ENCODE measurements at regions not wholly inside any gene's neighbourhood (a gene's known extent, or its start where the extent isn't known, plus 50 kb on each side); places are given as distances from the start of the nearest gene placed in this dataset.

GRCh38 chr18:46209161-46209560, 105.0 kb downstream of the HAUS1 start (continued):
- TF ChIP-seq, protein P1, sequence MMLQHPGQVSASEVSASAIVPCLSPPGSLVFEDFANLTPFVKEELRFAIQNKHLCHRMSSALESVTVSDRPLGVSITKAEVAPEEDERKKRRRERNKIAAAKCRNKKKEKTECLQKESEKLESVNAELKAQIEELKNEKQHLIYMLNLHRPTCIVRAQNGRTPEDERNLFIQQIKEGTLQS (CRISPR knock-in tag; conservative IDR thresholded peaks at IDR 0.05), result no peak
- TF ChIP-seq, protein P2, sequence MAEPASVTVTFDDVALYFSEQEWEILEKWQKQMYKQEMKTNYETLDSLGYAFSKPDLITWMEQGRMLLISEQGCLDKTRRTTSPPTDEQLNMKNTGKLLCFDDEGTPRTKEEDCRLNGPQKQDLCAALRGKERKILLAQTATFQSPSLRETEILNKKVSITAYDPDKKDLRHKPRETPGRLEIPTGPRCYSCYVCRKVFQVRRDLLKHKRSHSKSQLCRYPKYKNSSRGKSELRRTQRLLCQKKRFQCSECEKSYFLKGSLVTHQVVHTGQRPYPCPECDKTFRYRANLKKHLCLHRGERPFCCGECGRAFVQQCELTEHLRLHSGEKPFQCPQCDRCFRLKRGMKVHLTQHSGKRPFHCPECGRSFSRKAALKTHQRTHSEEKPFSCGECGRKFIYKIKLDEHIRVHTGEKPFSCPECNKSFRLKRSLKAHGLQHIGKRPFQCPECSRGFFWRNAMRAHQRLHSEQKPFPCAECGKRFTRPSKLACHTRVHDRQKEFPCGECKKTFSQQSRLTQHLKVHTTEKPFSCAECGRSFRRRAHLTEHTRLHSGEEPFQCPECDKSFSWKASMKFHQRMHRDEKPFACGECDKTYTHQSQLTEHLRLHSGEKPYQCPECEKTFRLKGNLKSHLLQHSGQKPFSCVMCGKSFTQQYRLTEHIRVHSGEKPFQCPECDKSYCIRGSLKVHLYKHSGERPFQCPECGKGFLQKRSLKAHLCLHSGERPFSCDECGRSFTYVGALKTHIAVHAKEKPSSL (CRISPR knock-in tag; conservative IDR thresholded peaks at IDR 0.05), result no peak
- TF ChIP-seq GABPB1 (CRISPR knock-in tag; IDR thresholded peaks at IDR 0.05), result no peak
- no peak for TF ChIP-seq JAZF1 (CRISPR knock-in tag; IDR thresholded peaks at IDR 0.05)

DNA sequence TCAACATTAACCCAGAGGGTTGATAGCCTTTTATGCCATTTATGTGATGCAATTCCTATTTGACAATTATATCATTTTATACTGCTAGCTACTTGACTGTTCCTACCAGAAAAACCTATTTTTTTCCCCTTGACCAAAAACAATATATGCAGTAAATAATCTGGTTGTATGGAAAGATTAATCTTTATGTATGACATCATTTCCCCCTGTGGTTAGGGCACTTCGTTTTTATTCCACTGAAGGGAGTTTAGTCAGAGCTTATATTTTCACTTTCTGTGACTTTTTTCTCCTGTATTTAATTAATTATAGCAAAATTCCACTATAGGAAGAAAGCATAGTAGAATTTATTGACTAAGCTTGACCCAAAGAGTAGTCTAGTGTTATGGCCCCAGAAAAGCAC, 107.6 kb downstream of the HAUS1 start:
- Mint-ChIP-seq H3K27ac (no peak overlapping the region), H3K4me1 (peaks cover 4% of the 10 kb centered on the region; the same call in 1 of the 2 replicates), H3K27me3 (ENCODE audit: low read depth) (no peaks in the 10 kb centered on the region), H3K4me3 (no peak overlapping the region), H3K36me3 (peaks cover 11% of the 10 kb centered on the region), H3K9me3 (no peaks in the 10 kb centered on the region)
- DNase-seq (ENCODE audit: low spot score) (no peak), ATAC-seq (no peak)
- POLR2A ChIA-PET, result no interaction called here
- CTCF ChIA-PET, result interaction anchor here (1.0 to 5.4 kb wide), 4 partner anchors 9 to 63 kb away, joined by 3 to 56 read pairs (median 5); a partner anchor contains a TSS
- TF ChIP-seq TCF7 (CRISPR knock-in tag; IDR thresholded peaks at IDR 0.05; ENCODE audit: low read depth) (no peak), CREM (CRISPR knock-in tag; IDR thresholded peaks at IDR 0.05) (no peak), CBFB (CRISPR knock-in tag; IDR thresholded peaks at IDR 0.05; ENCODE audit: low read depth) (no peak), TEAD4 (CRISPR knock-in tag; IDR thresholded peaks at IDR 0.05) (no peak), ZNF219 (CRISPR knock-in tag; IDR thresholded peaks at IDR 0.05; ENCODE audit: borderline replicate concordance) (no peak), FOXP4 (CRISPR knock-in tag; IDR thresholded peaks at IDR 0.05) (no peak), MLX (CRISPR knock-in tag; IDR thresholded peaks at IDR 0.05) (no peak), ZNF532 (CRISPR knock-in tag; IDR thresholded peaks at IDR 0.05; ENCODE audit: borderline replicate concordance) (no peak), IRF1 (CRISPR knock-in tag; IDR thresholded peaks at IDR 0.05) (no peak)
- TF ChIP-seq, protein P3, sequence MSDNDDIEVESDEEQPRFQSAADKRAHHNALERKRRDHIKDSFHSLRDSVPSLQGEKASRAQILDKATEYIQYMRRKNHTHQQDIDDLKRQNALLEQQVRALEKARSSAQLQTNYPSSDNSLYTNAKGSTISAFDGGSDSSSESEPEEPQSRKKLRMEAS (CRISPR knock-in tag; IDR thresholded peaks at IDR 0.05), result no peak
- TF ChIP-seq, protein P4, sequence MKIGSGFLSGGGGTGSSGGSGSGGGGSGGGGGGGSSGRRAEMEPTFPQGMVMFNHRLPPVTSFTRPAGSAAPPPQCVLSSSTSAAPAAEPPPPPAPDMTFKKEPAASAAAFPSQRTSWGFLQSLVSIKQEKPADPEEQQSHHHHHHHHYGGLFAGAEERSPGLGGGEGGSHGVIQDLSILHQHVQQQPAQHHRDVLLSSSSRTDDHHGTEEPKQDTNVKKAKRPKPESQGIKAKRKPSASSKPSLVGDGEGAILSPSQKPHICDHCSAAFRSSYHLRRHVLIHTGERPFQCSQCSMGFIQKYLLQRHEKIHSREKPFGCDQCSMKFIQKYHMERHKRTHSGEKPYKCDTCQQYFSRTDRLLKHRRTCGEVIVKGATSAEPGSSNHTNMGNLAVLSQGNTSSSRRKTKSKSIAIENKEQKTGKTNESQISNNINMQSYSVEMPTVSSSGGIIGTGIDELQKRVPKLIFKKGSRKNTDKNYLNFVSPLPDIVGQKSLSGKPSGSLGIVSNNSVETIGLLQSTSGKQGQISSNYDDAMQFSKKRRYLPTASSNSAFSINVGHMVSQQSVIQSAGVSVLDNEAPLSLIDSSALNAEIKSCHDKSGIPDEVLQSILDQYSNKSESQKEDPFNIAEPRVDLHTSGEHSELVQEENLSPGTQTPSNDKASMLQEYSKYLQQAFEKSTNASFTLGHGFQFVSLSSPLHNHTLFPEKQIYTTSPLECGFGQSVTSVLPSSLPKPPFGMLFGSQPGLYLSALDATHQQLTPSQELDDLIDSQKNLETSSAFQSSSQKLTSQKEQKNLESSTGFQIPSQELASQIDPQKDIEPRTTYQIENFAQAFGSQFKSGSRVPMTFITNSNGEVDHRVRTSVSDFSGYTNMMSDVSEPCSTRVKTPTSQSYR (CRISPR knock-in tag; IDR thresholded peaks at IDR 0.05), result no peak
